Spinal cord (tissue), 9 donors: ENCODE measurements at regions not wholly inside any gene's neighbourhood (a gene's known extent, or its start where the extent isn't known, plus 50 kb on each side); places are given as distances from the start of the nearest gene placed in this dataset.

Experiments
- DNase-seq, 6 donors: peaks; one replicate each; pipeline versions ENCODE4 v3.0.0 to v3.0.0-alpha.2; 2013 to 2015; ENCODE audit warnings: low spot score in 6 of 6, low read depth in 4 of 6
- H3K27ac ChIP-seq: one replicate; pipeline ENCODE4 v1.5.1; 2013; ENCODE audit warnings: low read depth, low read length, control low read depth
- H3K27me3 ChIP-seq: one replicate; pipeline ENCODE4 v1.6.1; 2013; ENCODE audit warnings: low read length; ENCODE audit not compliant: control insufficient read depth, insufficient read depth
- H3K36me3 ChIP-seq: one replicate; pipeline ENCODE4 v1.6.1; 2013; ENCODE audit warnings: low read length; ENCODE audit not compliant: control insufficient read depth, insufficient read depth
- H3K4me1 ChIP-seq: one replicate; pipeline ENCODE4 v1.6.1; 2013; ENCODE audit warnings: low read length; ENCODE audit not compliant: control insufficient read depth, insufficient read depth
- H3K4me3 ChIP-seq: one replicate; pipeline ENCODE4 v1.5.1; 2013; ENCODE audit warnings: low read depth, low read length, control low read depth
- H3K9me3 ChIP-seq: one replicate; pipeline ENCODE4 v1.6.1; 2013; ENCODE audit warnings: low read length; ENCODE audit not compliant: control insufficient read depth, insufficient read depth
- WGBS: methylation state at CpG from one replicate; pipeline ENCODE4 v1.1.5; 2013; ENCODE audit warnings: missing lambda C conversion rate; ENCODE audit not compliant: insufficient coverage; 5-methylcytosine and 5-hydroxymethylcytosine counted together
- donor health status: healthy.

- Histone ChIP-seq H3K4me1 (peaks cover 5% of the 10 kb centered on the region), H3K4me3 (no peak overlapping the region), H3K9me3 (no peaks in the 10 kb centered on the region), H3K27me3 (no peaks in the 10 kb centered on the region), H3K36me3 (no peaks in the 10 kb centered on the region), H3K27ac (no peak overlapping the region)
- DNase-seq = no peak
- no CpG with 5 or more reads among the region's 3 CpGs for WGBS
Observed at GRCh38 chr20:24321973-24322372, 147.5 kb upstream of the SYNDIG1 start.

GRCh38 chr20:24318569-24319352, 150.7 kb upstream of the SYNDIG1 start:
- no peaks in the 10 kb centered on the region for H3K9me3 ChIP-seq
- H3K4me3 ChIP-seq = no peak overlapping the region
- peaks cover 5% of the 10 kb centered on the region for H3K4me1 ChIP-seq
- H3K27me3 ChIP-seq = no peaks in the 10 kb centered on the region
- no peak overlapping the region for H3K27ac ChIP-seq
- no peaks in the 10 kb centered on the region for H3K36me3 ChIP-seq
- 75% methylated on average over 11 of the region's 15 CpGs for WGBS
- peak in 1 of 6 donors; percentile 26 for DNase-seq

GRCh38 chr20:24317224-24317623, 152.2 kb upstream of the SYNDIG1 start:
- no peaks in the 10 kb centered on the region for H3K36me3 ChIP-seq
- no peak for DNase-seq
- peaks cover 5% of the 10 kb centered on the region for H3K4me1 ChIP-seq
- no peak overlapping the region for H3K27ac ChIP-seq
- WGBS = 83% methylated on average over 2 of the region's 5 CpGs
- no peaks in the 10 kb centered on the region for H3K27me3 ChIP-seq
- H3K4me3 ChIP-seq = no peak overlapping the region
- H3K9me3 ChIP-seq = no peaks in the 10 kb centered on the region

DNA sequence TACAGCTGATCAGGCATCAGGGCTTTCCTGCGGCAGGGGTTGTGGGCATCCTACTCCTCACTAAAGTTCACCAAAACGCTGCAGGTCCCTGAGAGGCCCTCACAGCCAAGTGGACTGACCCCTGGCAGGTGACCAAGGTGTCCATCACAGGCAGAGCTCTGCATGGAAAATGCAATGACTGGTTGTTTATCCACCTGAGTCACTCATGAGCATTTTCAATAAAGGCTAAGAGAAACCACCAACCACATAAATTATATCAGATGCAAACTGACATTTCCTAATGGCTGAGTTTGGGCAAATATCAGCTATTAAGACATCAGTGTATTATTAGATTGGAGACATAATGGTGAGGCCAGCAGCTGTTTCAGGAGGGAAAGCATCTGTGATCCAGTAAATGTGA, 152.7 kb upstream of the SYNDIG1 start:
- Histone ChIP-seq H3K27me3 (no peaks in the 10 kb centered on the region), H3K4me1 (peaks cover 5% of the 10 kb centered on the region), H3K27ac (no peak overlapping the region), H3K4me3 (no peak overlapping the region), H3K36me3 (no peaks in the 10 kb centered on the region), H3K9me3 (no peaks in the 10 kb centered on the region)
- WGBS = 77% methylated on average over 2 of the region's 2 CpGs
- no peak for DNase-seq

- Histone ChIP-seq H3K27ac (no peak overlapping the region), H3K36me3 (no peaks in the 10 kb centered on the region), H3K27me3 (no peaks in the 10 kb centered on the region), H3K4me1 (peaks cover 5% of the 10 kb centered on the region), H3K4me3 (no peak overlapping the region), H3K9me3 (no peaks in the 10 kb centered on the region)
- DNase-seq = no peak
- WGBS = 90% methylated on average over 4 of the region's 4 CpGs
Observed at GRCh38 chr20:24314053-24314452, 155.4 kb upstream of the SYNDIG1 start.

DNA sequence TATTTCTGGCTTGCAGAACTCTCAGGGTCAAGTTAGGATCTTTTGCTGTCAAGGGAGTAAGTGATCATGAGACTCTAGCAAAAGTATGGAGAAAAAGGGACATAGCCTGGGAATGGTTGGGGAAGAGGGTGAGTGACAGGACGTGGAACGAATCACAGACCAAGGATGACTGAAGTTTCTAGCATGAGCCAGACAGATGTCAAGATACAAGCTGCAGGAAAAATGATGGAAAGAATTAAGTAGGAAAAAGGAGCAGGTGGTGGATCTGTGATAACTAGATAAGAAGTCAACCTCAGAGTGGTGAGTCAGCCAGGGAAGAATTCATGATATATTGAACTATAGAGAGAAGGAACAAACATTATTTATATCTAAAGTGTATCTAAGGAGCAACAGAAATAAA, 159.8 kb upstream of the SYNDIG1 start:
- Histone ChIP-seq H3K4me3 (no peak overlapping the region), H3K4me1 (no peaks in the 10 kb centered on the region), H3K9me3 (no peaks in the 10 kb centered on the region), H3K27ac (no peak overlapping the region), H3K27me3 (no peaks in the 10 kb centered on the region), H3K36me3 (no peaks in the 10 kb centered on the region)
- no peak for DNase-seq
- 100% methylated on average over 2 of the region's 2 CpGs for WGBS

GRCh38 chr20:24305371-24305770, 164.1 kb upstream of the SYNDIG1 start:
- H3K27me3 ChIP-seq = no peaks in the 10 kb centered on the region
- H3K36me3 ChIP-seq = no peaks in the 10 kb centered on the region
- no peaks in the 10 kb centered on the region for H3K9me3 ChIP-seq
- DNase-seq = no peak
- 96% methylated on average over 3 of the region's 6 CpGs for WGBS
- H3K27ac ChIP-seq = no peak overlapping the region
- H3K4me3 ChIP-seq = no peak overlapping the region
- no peaks in the 10 kb centered on the region for H3K4me1 ChIP-seq

DNA sequence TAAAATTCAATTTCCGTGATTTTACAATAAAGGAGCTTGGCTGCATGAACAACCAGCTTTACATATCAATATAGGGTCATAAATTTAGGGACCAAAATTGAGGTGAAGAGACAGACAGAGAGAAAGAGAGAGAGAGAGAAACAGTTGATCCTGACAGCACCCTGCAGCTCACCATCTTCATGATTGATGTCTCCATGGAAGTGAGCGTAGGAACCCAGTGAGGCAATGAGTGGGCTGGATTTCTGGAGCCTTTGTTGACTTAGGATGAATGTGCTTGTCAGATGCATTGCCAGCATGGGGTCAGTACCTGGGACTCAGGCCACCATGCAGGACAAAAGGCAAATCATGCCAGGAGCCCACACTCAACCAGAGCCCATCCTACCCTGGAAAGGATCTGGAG, 165.1 kb upstream of the SYNDIG1 start:
- Histone ChIP-seq H3K36me3 (no peaks in the 10 kb centered on the region), H3K4me1 (no peaks in the 10 kb centered on the region), H3K9me3 (no peaks in the 10 kb centered on the region), H3K27ac (no peak overlapping the region), H3K4me3 (no peak overlapping the region), H3K27me3 (no peaks in the 10 kb centered on the region)
- no peak for DNase-seq
- 80% methylated on average over 1 of the region's 2 CpGs for WGBS

- DNase-seq = peak in 1 of 6 donors; percentile 39
- no peaks in the 10 kb centered on the region for H3K4me1 ChIP-seq
- 87% methylated on average over 11 of the region's 14 CpGs for WGBS
Observed at GRCh38 chr20:24303393-24304170, 165.8 kb upstream of the SYNDIG1 start.

DNA sequence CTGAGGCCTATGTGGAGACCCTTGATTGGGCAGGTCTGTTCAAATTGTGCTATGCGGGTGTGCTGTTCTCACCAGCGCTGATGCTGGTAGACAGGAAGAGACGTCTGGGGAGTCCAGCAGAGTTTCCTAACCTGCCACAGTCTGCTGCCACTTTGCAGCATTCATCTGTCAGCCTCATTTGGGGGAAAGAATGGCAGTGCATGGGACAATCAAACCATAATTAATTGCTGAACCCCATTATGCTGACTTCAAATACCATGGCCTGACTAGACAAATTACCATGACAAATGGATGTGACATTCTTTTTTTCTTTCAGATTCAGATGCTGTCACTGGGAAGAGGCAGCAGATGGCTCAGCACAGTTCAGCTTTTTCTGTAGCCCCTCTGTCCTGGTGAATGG, 171.4 kb upstream of the SYNDIG1 start:
- DNase-seq = peak in 2 of 6 donors; percentile 12 to 34

More at GRCh38 chr20:24303393-24304170, 165.8 kb upstream of the SYNDIG1 start:
- H3K27ac ChIP-seq = no peak overlapping the region
- H3K27me3 ChIP-seq = no peaks in the 10 kb centered on the region
- no peaks in the 10 kb centered on the region for H3K9me3 ChIP-seq
- H3K4me3 ChIP-seq = no peak overlapping the region
- no peaks in the 10 kb centered on the region for H3K36me3 ChIP-seq

More for the DNA sequence above, 171.4 kb upstream of the SYNDIG1 start:
- no peaks in the 10 kb centered on the region for H3K9me3 ChIP-seq
- H3K4me1 ChIP-seq = no peaks in the 10 kb centered on the region
- H3K4me3 ChIP-seq = no peak overlapping the region
- WGBS = 29% methylated on average over 3 of the region's 3 CpGs
- no peak overlapping the region for H3K27ac ChIP-seq
- no peaks in the 10 kb centered on the region for H3K27me3 ChIP-seq
- H3K36me3 ChIP-seq = no peaks in the 10 kb centered on the region
